ENCODE measurements at regions not wholly inside any gene's neighbourhood (a gene's known extent, or its start where the extent isn't known, plus 50 kb on each side); places are given as distances from the start of the nearest gene placed in this dataset.

DNA sequence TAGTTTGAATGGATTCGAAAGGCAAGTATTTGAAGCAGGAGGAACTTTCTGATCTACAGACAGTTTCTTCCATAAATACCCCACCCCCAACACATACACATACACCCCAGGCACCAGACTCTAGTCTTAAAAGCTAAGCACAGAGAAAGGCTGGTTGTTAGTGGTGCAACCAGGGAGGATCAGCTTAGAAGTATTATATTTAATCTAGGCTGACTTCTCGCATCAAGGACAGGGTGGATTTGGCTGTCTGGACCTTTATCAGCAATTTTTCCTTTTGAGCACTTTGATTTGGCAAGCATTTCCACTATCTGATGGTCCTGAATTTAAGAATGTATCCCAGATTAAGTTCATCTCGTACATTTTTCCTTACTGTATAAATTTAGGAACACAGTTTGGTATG is 1489.8 kb upstream of the FLRT2 start:
- TF ChIP-seq, protein P1, sequence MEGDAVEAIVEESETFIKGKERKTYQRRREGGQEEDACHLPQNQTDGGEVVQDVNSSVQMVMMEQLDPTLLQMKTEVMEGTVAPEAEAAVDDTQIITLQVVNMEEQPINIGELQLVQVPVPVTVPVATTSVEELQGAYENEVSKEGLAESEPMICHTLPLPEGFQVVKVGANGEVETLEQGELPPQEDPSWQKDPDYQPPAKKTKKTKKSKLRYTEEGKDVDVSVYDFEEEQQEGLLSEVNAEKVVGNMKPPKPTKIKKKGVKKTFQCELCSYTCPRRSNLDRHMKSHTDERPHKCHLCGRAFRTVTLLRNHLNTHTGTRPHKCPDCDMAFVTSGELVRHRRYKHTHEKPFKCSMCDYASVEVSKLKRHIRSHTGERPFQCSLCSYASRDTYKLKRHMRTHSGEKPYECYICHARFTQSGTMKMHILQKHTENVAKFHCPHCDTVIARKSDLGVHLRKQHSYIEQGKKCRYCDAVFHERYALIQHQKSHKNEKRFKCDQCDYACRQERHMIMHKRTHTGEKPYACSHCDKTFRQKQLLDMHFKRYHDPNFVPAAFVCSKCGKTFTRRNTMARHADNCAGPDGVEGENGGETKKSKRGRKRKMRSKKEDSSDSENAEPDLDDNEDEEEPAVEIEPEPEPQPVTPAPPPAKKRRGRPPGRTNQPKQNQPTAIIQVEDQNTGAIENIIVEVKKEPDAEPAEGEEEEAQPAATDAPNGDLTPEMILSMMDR (conservative IDR thresholded peaks at IDR 0.05; ENCODE audit: low read length), result no peak
- TF ChIP-seq EZH2phosphoT487 (IDR thresholded peaks at IDR 0.05; ENCODE audit: borderline replicate concordance, low read depth, low read length), result no peak

Data from OCI-LY7 (cell line).